GM20000 (cell line): ENCODE measurements at regions not wholly inside any gene's neighbourhood (a gene's known extent, or its start where the extent isn't known, plus 50 kb on each side); places are given as distances from the start of the nearest gene placed in this dataset.

ENCODE experiments used
- DNase-seq: peaks from one replicate; pipeline ENCODE4 v3.0.0; 2012; ENCODE audit warnings: low spot score
- TF ChIP-seq, protein P1 (sequence below): IDR thresholded peaks from 2 replicates; pipeline ENCODE4 v1.5.1; 2012; ENCODE audit warnings: mild to moderate bottlenecking, control low read depth; ENCODE audit errors: extremely low read depth, missing control alignments

DNA sequence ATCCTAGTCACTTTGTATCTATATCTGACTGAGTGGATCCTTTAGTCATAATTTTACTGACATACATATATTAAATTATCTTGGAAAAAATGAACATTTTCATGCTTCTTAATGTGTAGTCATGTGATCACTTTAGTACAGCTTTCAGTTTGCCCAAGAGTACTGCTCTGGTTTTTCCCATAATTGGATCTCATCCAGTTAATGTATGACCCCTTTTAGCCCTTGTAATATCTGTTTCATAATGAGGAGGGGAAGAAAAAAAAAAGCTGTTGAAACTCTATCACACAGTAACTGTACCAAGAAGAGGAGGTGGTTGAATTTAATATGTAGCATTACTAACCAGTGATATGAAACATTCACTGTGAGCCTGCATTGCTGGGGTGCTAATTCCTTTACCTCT is 328.7 kb downstream of the PTPRC start:
- TF ChIP-seq, protein P1, sequence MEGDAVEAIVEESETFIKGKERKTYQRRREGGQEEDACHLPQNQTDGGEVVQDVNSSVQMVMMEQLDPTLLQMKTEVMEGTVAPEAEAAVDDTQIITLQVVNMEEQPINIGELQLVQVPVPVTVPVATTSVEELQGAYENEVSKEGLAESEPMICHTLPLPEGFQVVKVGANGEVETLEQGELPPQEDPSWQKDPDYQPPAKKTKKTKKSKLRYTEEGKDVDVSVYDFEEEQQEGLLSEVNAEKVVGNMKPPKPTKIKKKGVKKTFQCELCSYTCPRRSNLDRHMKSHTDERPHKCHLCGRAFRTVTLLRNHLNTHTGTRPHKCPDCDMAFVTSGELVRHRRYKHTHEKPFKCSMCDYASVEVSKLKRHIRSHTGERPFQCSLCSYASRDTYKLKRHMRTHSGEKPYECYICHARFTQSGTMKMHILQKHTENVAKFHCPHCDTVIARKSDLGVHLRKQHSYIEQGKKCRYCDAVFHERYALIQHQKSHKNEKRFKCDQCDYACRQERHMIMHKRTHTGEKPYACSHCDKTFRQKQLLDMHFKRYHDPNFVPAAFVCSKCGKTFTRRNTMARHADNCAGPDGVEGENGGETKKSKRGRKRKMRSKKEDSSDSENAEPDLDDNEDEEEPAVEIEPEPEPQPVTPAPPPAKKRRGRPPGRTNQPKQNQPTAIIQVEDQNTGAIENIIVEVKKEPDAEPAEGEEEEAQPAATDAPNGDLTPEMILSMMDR, result no peak
- DNase-seq, result no peak

- TF ChIP-seq, protein P1, result no peak
- no peak for DNase-seq
These were observed 330.0 kb downstream of the PTPRC start for GRCh38 chr1:198968866-198969265.

DNA sequence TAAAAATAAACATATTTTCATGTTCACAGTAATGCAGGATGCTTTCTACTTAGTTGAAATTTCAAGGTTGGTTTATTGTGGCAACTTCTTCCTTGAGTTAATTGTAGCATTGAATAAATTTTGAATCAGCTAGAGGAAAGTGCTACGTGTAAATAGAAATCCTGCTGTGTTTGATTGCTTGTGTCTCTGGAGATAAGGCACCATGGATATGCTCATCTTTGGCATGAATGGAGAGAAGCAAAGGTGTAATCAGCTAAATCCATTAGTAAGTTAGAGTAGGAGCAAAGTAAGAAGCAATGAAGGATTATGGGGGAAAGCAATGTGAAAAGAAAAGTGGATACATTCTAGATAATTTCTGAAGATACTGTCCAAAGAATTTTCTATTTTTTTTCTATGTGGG is 331.1 kb downstream of the PTPRC start:
- DNase-seq, result no peak

GRCh38 chr1:198970916-198971315 is 332.1 kb downstream of the PTPRC start:
- TF ChIP-seq, protein P1, result no peak
- DNase-seq, result no peak

More for the DNA sequence above, 331.1 kb downstream of the PTPRC start:
- TF ChIP-seq, protein P1, result no peak

GRCh38 chr1:198977909-198978308 is 339.1 kb downstream of the PTPRC start:
- TF ChIP-seq, protein P1, result no peak
- DNase-seq, result peak; percentile 5

GRCh38 chr1:198978523-198978922 is 339.7 kb downstream of the PTPRC start:
- TF ChIP-seq, protein P1, result no peak
- DNase-seq, result no peak

GRCh38 chr1:198986036-198986435 is 347.2 kb downstream of the PTPRC start:
- TF ChIP-seq, protein P1, result no peak

More at GRCh38 chr1:198986036-198986435, 347.2 kb downstream of the PTPRC start:
- no peak for DNase-seq
